HL-60 (cell line): ENCODE measurements at regions not wholly inside any gene's neighbourhood (a gene's known extent, or its start where the extent isn't known, plus 50 kb on each side); places are given as distances from the start of the nearest gene placed in this dataset.
"Not testable (repeated sequence)": the region's sequence is repeated elsewhere in the genome, so short reads cannot be mapped to it uniquely, and the experiment has no call there.

Source experiments
- DNase-seq, 2 experiments: peaks; one replicate each; pipeline ENCODE4 v3.0.0-alpha.2; 2010 to 2020; ENCODE audit warnings: low read depth in 1 of 2, low spot score in 1 of 2
- H3K27ac ChIP-seq: fragments of 250-450 bp; sonication (Bioruptor Pico); replicated peaks from 2 replicates; pipeline ENCODE4 v1.5.1; 2020; ENCODE audit warnings: mild to moderate bottlenecking, moderate library complexity
- H3K27me3 ChIP-seq: fragments of 250-450 bp; sonication (Bioruptor Pico); 2 replicates; pipeline ENCODE4 v1.5.1; 2021; ENCODE audit warnings: mild to moderate bottlenecking, moderate library complexity; ENCODE audit not compliant: insufficient read depth, poor library complexity, severe bottlenecking
- H3K4me3 ChIP-seq: replicated peaks from 2 replicates; pipeline ENCODE4 v1.5.1; 2011; ENCODE audit warnings: mild to moderate bottlenecking, control low read depth, low read length; ENCODE audit not compliant: insufficient read depth
- GABPA ChIP-seq: IDR thresholded peaks from 2 replicates; pipeline ENCODE4 v1.6.1; 2012; ENCODE audit warnings: low read depth
- POLR2AphosphoS5 ChIP-seq: IDR thresholded peaks from 2 replicates; pipeline ENCODE4 v1.6.1; 2012; ENCODE audit warnings: low read depth
- SPI1 ChIP-seq: IDR thresholded peaks from 2 replicates; pipeline ENCODE4 v1.6.1; 2012; ENCODE audit warnings: low read depth, mild to moderate bottlenecking, borderline replicate concordance
- TF ChIP-seq, protein P1 (sequence below): IDR thresholded peaks from 2 replicates; pipeline ENCODE4 v1.6.1; 2012; ENCODE audit warnings: low read depth; ENCODE audit not compliant: insufficient replicate concordance
- TF ChIP-seq, protein P2 (sequence below): IDR thresholded peaks from one replicate; pipeline ENCODE4 v1.5.1; 2011; ENCODE audit warnings: low read length, control low read depth, inconsistent platforms; ENCODE audit not compliant: insufficient read depth

DNA sequence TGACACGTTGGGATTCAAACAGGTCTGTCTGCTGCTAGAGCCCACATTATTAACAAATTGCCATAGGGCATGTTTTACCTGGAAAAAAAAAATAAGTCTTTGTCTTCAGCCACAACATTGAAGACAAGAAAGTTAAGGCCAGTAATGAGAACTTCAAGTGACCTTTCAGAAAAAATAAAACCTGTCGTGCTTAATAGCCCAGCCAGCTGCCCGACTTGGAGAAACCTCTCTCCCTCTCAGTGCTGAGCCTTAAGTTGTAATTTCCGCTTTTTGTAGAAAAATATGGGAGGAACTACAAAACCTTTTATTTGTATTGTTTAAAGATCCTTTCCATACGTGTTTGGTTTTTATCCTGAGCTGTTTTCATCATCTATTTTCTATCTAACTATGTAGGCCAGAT lies 454.3 kb upstream of the SLITRK6 start:
- H3K27me3 ChIP-seq, H3K4me3 ChIP-seq, H3K27ac ChIP-seq, DNase-seq: not testable (repeated sequence)

DNA sequence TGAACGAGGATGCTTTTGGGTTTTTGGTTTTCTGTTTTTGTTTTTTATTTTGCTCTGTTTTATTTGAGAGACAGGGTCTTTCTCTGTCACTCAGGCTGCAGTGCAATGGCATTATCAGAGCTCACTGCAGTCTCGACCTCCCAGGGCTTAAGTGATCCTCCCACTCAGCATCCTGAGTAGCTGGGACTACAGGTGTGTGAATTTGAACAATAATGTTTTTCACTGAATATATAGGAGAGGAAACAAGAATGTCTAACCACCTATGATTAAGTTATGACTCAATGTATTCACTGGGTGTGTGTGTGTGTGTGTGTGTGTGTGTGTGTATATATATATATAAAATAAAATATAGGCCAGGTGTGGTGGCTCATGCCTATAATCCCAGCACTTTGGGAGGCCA lies 456.6 kb upstream of the SLITRK6 start:
- H3K27me3 ChIP-seq, H3K27ac ChIP-seq, H3K4me3 ChIP-seq, DNase-seq: not testable (repeated sequence)

GRCh38 chr13:86269511-86269910 lies 470.3 kb upstream of the SLITRK6 start:
- H3K4me3 ChIP-seq: no peak overlapping the region
- TF ChIP-seq POLR2AphosphoS5: no peak
- TF ChIP-seq, protein P1, sequence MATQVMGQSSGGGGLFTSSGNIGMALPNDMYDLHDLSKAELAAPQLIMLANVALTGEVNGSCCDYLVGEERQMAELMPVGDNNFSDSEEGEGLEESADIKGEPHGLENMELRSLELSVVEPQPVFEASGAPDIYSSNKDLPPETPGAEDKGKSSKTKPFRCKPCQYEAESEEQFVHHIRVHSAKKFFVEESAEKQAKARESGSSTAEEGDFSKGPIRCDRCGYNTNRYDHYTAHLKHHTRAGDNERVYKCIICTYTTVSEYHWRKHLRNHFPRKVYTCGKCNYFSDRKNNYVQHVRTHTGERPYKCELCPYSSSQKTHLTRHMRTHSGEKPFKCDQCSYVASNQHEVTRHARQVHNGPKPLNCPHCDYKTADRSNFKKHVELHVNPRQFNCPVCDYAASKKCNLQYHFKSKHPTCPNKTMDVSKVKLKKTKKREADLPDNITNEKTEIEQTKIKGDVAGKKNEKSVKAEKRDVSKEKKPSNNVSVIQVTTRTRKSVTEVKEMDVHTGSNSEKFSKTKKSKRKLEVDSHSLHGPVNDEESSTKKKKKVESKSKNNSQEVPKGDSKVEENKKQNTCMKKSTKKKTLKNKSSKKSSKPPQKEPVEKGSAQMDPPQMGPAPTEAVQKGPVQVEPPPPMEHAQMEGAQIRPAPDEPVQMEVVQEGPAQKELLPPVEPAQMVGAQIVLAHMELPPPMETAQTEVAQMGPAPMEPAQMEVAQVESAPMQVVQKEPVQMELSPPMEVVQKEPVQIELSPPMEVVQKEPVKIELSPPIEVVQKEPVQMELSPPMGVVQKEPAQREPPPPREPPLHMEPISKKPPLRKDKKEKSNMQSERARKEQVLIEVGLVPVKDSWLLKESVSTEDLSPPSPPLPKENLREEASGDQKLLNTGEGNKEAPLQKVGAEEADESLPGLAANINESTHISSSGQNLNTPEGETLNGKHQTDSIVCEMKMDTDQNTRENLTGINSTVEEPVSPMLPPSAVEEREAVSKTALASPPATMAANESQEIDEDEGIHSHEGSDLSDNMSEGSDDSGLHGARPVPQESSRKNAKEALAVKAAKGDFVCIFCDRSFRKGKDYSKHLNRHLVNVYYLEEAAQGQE: no peak
- no peak for TF ChIP-seq SPI1
- no peak for TF ChIP-seq GABPA
- TF ChIP-seq, protein P2, sequence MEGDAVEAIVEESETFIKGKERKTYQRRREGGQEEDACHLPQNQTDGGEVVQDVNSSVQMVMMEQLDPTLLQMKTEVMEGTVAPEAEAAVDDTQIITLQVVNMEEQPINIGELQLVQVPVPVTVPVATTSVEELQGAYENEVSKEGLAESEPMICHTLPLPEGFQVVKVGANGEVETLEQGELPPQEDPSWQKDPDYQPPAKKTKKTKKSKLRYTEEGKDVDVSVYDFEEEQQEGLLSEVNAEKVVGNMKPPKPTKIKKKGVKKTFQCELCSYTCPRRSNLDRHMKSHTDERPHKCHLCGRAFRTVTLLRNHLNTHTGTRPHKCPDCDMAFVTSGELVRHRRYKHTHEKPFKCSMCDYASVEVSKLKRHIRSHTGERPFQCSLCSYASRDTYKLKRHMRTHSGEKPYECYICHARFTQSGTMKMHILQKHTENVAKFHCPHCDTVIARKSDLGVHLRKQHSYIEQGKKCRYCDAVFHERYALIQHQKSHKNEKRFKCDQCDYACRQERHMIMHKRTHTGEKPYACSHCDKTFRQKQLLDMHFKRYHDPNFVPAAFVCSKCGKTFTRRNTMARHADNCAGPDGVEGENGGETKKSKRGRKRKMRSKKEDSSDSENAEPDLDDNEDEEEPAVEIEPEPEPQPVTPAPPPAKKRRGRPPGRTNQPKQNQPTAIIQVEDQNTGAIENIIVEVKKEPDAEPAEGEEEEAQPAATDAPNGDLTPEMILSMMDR: no peak
- no peak overlapping the region for H3K27ac ChIP-seq
- no peaks in the 10 kb centered on the region for H3K27me3 ChIP-seq
- DNase-seq: no peak

- no peak overlapping the region for H3K4me3 ChIP-seq
- H3K27me3 ChIP-seq: no peaks in the 10 kb centered on the region
- no peak for DNase-seq
- TF ChIP-seq, protein P1: no peak
- TF ChIP-seq, protein P2: no peak
- TF ChIP-seq POLR2AphosphoS5 (no peak), GABPA (no peak), SPI1 (no peak)
- no peak overlapping the region for H3K27ac ChIP-seq
Measured at GRCh38 chr13:86282442-86282841, 483.2 kb upstream of the SLITRK6 start.

DNA sequence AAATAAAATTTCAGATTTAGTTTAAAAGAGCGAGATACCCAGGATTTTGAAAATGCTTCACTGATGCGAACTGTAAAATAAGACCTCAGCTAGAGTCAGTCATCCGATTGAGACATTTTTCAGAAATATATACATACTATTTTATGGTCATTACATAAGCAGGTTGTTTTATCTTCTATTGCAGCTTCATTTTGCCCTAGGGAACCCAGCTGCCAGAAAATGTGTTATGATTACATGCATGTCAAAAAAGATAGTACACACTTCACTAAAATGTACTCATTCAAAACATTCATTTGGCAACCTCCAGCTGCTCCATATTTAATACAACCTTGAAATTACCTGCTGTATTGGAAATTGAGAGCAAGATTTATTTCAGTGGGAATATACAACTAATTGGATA lies 483.8 kb upstream of the SLITRK6 start:
- Histone ChIP-seq H3K4me3 (no peak overlapping the region), H3K27ac (no peak overlapping the region), H3K27me3 (no peaks in the 10 kb centered on the region)
- TF ChIP-seq SPI1 (no peak), POLR2AphosphoS5 (no peak), GABPA (no peak)
- TF ChIP-seq, protein P1: no peak
- TF ChIP-seq, protein P2: no peak
- DNase-seq: no peak
